KBM-7 (cell line): ENCODE measurements at regions not wholly inside any gene's neighbourhood (a gene's known extent, or its start where the extent isn't known, plus 50 kb on each side); places are given as distances from the start of the nearest gene placed in this dataset.
"Not testable (repeated sequence)": the region's sequence is repeated elsewhere in the genome, so short reads cannot be mapped to it uniquely, and the experiment has no call there.

Experiments
- DNase-seq: peaks from one replicate; pipeline ENCODE4 v3.0.0-alpha.2; 2015
- in situ Hi-C: fragments of 300-500 bp; cut with MboI; formaldehyde crosslinking; loops from 2 replicates; pipeline ENCODE4 v1.14.3; 2020; ENCODE audit warnings: low sequenced_read_pairs, low pct_unique_long_range_greater_than_20kb, mixed read lengths

DNA sequence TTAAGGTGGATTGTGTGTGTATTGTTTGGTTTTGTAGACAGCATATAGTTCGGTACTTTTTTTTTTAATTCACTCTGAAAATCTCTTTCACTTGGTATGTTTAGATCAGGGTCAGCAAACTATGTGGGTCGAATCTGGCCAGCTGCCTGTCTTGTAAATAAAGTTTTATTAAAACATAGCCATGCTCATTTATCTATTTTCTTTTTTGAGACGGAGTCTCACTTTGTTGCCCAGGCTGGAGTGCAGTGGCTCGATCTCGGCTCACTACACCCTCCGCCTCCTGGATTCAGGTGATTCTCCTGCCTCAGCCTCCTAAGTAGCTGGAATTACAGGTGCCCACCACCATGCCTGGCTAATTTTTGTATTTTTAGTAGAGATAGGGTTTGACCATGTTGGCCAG lies 72.4 kb upstream of the EZR start:
- DNase-seq, in situ Hi-C loops: not testable (repeated sequence)

DNA sequence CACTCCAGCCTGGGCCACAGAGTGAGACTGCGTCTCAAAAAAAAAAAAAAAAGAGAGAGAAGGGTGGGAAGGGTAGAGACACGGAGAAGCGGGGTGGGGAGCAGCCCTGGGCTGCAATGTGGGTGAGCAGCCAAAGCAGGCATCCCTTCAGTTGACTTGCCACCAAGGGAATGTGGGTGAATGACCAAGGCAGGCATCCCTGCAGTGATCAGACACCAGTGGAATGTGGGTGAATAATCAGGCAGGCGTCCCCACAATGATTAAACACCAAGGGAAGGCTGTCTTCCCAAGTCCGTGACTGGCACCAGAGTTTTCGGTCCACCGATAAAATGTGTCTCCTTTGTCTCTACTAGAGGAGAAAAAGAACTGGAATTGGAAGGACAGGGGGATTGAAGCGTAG lies 69.0 kb upstream of the EZR start:
- DNase-seq, in situ Hi-C loops: not testable (repeated sequence)

DNA sequence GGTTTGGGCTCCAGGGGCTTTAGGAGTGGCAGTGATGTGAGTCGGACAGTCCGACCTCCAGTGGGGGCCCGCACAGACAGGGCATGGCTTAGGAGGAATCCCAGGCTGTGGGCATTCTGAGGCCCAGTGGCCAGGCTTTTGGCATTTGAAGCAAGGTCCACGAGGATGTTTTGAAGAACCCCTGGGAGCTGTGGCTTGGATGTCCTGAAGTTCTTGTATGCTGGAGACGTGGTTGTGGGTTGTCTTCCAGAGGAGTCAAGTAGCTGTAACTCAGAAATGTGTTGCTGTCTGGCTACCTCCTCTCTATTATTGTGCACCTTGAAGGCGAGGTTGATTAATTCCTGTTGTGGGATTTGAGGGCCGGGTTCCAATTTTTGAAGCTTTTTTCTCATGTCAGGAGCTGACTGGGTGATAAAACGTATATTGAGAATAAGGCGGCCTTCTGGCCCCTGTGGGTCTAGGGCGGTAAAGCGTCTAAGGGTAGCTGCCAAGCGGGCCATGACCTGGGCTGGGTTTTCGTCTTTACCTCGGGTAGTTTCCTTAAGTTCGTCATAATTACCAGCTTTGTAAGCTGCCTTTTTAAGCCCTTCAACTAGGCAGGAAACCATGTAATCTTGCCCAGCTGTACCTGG lies 67.3 kb upstream of the EZR start:
- DNase-seq, in situ Hi-C loops: not testable (repeated sequence)

DNA sequence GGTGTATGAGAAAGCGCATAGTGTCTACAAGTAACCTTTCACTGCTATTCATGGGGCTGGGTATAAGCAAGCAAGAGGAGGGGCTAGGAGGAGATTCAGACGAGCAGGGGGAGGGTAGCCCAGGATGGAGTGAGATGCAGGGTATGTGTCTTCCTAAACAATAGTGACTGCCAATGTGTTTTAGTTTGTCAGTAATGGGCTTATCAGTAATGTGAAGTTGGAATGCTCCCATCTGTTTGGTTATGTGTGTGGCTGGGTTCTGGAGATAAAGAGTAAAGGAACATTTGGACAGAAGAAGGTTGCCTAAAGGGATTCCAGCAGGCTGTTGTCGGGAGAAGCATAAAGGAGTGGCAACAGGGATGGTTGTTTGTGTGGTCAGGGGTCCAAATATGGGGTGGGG lies 62.7 kb upstream of the EZR start:
- in situ Hi-C loops, DNase-seq: not testable (repeated sequence)

DNA sequence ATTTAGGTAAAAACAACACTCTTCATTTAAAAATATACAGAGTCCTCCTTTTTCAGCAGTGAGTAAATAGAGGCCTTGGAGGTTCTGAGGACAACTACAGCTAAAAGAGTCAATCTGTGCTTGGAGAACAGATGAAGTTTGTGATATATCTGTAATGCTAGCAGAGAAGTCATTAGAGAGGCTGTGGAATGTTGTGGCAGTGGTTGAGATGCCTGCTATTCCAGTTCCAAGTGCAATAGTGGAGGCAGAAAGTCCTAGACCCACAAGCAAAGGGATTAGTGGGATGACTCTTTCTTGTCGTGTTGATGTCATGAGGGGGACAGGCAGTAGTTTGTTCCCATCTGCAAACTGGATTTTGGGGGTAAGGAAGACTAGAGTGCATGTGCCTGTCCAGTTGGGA lies 62.1 kb upstream of the EZR start:
- in situ Hi-C loops, DNase-seq: not testable (repeated sequence)

GRCh38 chr6:158879180-158879579 lies 60.0 kb upstream of the EZR start:
- no peak for DNase-seq
- in situ Hi-C loops: no loop called here

- in situ Hi-C loops: no loop called here
- DNase-seq: no peak
Measured at GRCh38 chr6:158877716-158878115, 58.5 kb upstream of the EZR start.

DNA sequence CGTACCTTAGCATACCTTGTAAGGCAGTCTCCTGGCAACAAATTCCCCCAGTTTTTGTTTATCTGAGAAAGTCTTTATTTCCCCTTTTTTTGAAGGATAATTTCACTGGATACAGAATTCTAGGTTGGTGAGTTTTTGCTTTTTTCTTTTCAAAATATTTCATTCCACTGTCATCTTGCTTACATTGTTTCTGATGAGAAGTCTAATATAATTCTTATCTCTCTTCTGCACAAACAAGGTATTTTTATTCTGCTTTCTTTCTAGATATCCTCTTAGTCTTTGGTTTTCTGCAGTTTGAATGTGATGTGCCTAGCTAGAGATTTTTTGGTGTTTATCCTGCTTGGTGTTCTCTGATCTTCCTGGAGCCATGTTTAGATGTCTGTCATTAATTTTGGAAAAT lies 57.7 kb upstream of the EZR start:
- in situ Hi-C loops: no loop called here
- no peak for DNase-seq

DNA sequence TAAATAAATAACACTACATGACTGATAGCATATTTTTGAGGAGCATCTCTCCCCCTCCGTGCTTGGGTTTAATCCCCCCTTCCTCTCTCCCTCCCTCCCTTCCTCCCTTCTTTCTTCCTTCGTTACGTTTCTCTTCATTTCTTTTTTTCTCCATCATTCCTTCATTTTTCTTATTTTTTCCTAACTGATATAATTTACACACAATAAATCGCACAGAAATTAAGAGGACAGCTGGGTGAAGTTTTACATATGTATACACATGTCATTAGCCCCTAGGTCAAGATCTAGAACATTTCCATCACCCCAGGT lies 51.4 kb upstream of the EZR start:
- DNase-seq: no peak
- in situ Hi-C loops: no loop called here

DNA sequence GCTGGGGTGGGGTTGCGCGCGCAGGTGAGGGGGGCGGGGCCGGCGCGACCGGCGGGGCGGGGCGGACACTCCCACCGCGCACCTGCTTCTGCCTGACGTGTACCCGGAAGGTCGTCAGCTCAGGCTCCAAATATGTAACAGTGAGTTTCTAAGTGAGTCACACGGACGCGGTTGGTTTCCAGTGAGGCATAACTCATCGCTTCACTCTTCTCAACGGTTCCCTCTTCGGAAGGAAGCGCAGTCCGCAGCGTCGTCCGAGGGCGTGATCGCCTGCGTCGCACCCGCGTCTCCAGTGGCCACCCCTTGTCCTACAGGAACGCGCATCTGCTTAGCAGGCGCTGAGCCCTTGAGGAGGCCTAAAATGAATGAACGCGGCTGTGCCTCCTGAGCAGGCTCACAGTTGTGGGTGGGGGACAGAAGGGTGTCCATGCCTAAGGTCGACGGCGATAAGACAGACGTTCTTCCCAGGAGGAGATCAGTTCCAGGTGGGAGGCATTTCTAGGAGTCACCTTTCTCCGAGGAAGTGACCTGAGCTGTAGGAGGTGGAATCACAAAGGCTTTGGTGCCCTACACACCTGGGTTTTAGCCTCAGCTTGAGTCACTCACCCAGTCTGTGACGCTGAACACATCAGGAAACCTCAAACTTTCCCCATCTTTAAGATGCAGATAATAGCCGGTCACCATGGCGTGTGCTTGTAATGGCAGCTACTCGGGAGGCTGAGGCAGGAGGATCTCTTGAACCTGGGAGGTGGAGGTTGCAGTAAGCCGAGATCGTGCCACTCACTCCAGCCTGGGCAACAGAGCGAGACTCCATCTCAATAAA lies 50.9 kb upstream of the EZR start:
- in situ Hi-C loops: no loop called here
- peak; percentile 84 for DNase-seq

DNA sequence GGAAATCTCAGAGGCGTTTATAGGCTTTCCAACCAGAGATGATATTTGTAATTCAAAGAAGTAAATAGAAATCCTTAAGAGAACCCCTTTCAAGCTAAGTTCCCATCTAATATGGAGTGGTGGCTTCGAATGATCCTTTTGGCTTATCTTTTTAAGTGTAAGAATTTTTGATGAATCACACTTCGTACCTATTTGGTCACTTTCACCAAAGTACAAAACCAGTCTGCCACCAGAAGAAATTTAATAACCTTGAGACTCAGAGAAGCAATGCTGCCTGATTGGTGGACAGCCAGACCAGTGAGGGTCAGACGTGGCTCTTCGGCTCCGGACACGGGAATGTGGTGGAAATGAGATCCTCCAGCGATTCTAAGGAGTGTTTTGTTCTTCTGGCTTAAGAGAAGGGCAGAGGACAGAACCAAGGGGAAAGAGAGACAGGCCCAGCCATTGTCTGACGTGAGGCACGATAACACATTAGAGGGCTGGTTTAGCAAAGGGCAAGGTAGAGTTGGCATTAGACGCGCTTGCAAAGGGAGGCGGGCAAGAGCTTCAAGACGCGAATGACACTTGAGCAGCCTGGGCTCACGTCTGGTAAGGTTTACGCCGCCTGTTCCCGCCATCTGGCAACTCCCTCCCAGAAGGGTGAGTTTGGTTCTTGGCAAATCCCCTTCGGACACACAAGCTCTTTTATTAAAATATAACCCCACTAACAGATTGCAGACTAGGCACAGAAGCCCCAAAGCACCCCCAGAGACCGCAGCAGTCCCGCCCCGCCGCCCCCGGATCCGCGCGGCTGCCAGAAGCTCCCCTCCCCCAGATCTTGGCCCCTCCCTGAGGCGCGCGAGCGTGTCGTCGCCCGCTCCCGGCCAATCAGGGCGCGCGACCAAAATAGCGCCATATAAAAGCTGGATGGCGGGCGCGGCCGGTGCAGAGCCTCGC lies 50.0 kb upstream of the EZR start:
- DNase-seq: no peak
- in situ Hi-C loops: no loop called here
